WERI-Rb-1 (cell line): ENCODE measurements at regions not wholly inside any gene's neighbourhood (a gene's known extent, or its start where the extent isn't known, plus 50 kb on each side); places are given as distances from the start of the nearest gene placed in this dataset.

Source experiments
- DNase-seq: peaks from one replicate; pipeline ENCODE4 v3.0.0-alpha.2; 2020
- H3K27ac ChIP-seq: fragments of 250-450 bp; sonication (Bioruptor Pico); 2 replicates; pipeline ENCODE4 v1.5.1; 2020; ENCODE audit warnings: mild to moderate bottlenecking, moderate library complexity
- H3K27me3 ChIP-seq: fragments of 250-450 bp; sonication (Bioruptor Pico); 2 replicates; pipeline ENCODE4 v1.5.1; 2021; ENCODE audit warnings: mild to moderate bottlenecking, low read depth, moderate library complexity; ENCODE audit not compliant: insufficient read depth, severe bottlenecking
- H3K36me3 ChIP-seq: fragments of 250-450 bp; sonication (Bioruptor Pico); 2 replicates; pipeline ENCODE4 v1.5.1; 2020; ENCODE audit warnings: mild to moderate bottlenecking, moderate library complexity
- H3K4me3 ChIP-seq: 2 replicates; pipeline ENCODE4 v1.5.1; 2011; ENCODE audit warnings: low read depth, mild to moderate bottlenecking, control low read depth, low read length
- H3K9me3 ChIP-seq: fragments of 250-450 bp; sonication (Bioruptor Pico); 2 replicates; pipeline ENCODE4 v1.5.1; 2021; ENCODE audit warnings: mild to moderate bottlenecking, moderate library complexity; ENCODE audit not compliant: severe bottlenecking
- CTCF ChIP-seq: IDR thresholded peaks from 2 replicates; pipeline ENCODE4 v1.5.1; 2011; ENCODE audit warnings: low read depth, mild to moderate bottlenecking, control low read depth, inconsistent platforms, low read length

- no peaks in the 10 kb centered on the region for H3K36me3 ChIP-seq
- no peak overlapping the region for H3K4me3 ChIP-seq
- no peak for TF ChIP-seq CTCF
- H3K9me3 ChIP-seq, result no peaks in the 10 kb centered on the region
- no peaks in the 10 kb centered on the region for H3K27me3 ChIP-seq
- no peak overlapping the region for H3K27ac ChIP-seq
- DNase-seq, result no peak
These were observed 148.2 kb upstream of the ITGA6 start for GRCh38 chr2:172279214-172279613.

GRCh38 chr2:172279813-172280212, 147.6 kb upstream of the ITGA6 start:
- no peak for DNase-seq
- H3K27ac ChIP-seq, result no peak overlapping the region
- H3K36me3 ChIP-seq, result no peaks in the 10 kb centered on the region
- H3K27me3 ChIP-seq, result no peaks in the 10 kb centered on the region
- TF ChIP-seq CTCF, result no peak
- no peaks in the 10 kb centered on the region for H3K9me3 ChIP-seq
- H3K4me3 ChIP-seq, result no peak overlapping the region

- H3K27ac ChIP-seq, result no peak overlapping the region
- TF ChIP-seq CTCF, result no peak
- H3K27me3 ChIP-seq, result no peaks in the 10 kb centered on the region
- no peaks in the 10 kb centered on the region for H3K9me3 ChIP-seq
- no peak for DNase-seq
- H3K4me3 ChIP-seq, result no peak overlapping the region
- H3K36me3 ChIP-seq, result no peaks in the 10 kb centered on the region
These were observed 146.6 kb upstream of the ITGA6 start for GRCh38 chr2:172280571-172281361.

- Histone ChIP-seq H3K27me3 (no peaks in the 10 kb centered on the region), H3K27ac (no peak overlapping the region), H3K4me3 (no peak overlapping the region), H3K36me3 (no peaks in the 10 kb centered on the region), H3K9me3 (no peaks in the 10 kb centered on the region)
- DNase-seq, result no peak
- TF ChIP-seq CTCF, result no peak
These were observed 145.5 kb upstream of the ITGA6 start for GRCh38 chr2:172281648-172282570.

- no peaks in the 10 kb centered on the region for H3K9me3 ChIP-seq
These were observed 144.4 kb upstream of the ITGA6 start for GRCh38 chr2:172282944-172283343.

More at GRCh38 chr2:172282944-172283343, 144.4 kb upstream of the ITGA6 start:
- Histone ChIP-seq H3K27me3 (no peaks in the 10 kb centered on the region), H3K27ac (no peak overlapping the region), H3K4me3 (no peak overlapping the region), H3K36me3 (no peaks in the 10 kb centered on the region)
- no peak for TF ChIP-seq CTCF
- peak; percentile 25 for DNase-seq
